GM12878 (cell line): ENCODE measurements at regions not wholly inside any gene's neighbourhood (a gene's known extent, or its start where the extent isn't known, plus 50 kb on each side); places are given as distances from the start of the nearest gene placed in this dataset.

Experiments
- ATAC-seq: fragments of 200-7000 bp; cut with Tn5 transposase; 3 replicates; pipeline ENCODE4 v1.9.1; 2020; ENCODE audit warnings: mild to moderate bottlenecking, moderate library complexity
- BruUV-seq: library from RNA; stranded (reverse); fragments of 400-500 nt; replicated peaks from 2 replicates; lab custom pipeline; 2021; lab: Mats Ljungman, UMichigan
- CTCF ChIA-PET: fragments of 300-600 bp; sonication (Branson Sonifier 250); formaldehyde crosslinking; extraction: SDS; loops from one replicate; lab custom pipeline; 2021; ENCODE audit warnings: inconsistent platforms; lab: Yijun Ruan, JAX
- POLR2A ChIA-PET: fragments of 350-600 bp; formaldehyde crosslinking; extraction: SDS; loops from one replicate; lab custom pipeline; 2021; ENCODE audit warnings: inconsistent platforms; lab: Charles Lee
- RAD21 ChIA-PET: fragments of 300-600 bp; sonication (Branson Sonifier 250); formaldehyde crosslinking; loops from one replicate; lab custom pipeline; 2023; ENCODE audit warnings: antibody characterized with exemption; ENCODE audit not compliant: unreplicated experiment; lab: Charles Lee
- SMC1A ChIA-PET: fragments of 300-600 bp; sonication (Branson Sonifier 250); formaldehyde crosslinking; loops from one replicate; lab custom pipeline; 2023; ENCODE audit not compliant: unreplicated experiment, uncharacterized antibody; lab: Charles Lee
- DNase-seq: peaks from one replicate; pipeline ENCODE4 v3.0.0-alpha.2; 2011; ENCODE audit warnings: low read depth, low spot score
- FAIRE-seq: peaks from 3 replicates; lab custom pipeline; 2011; peaks lifted over from hg19 to GRCh38; lab: Jason Lieb, UNC
- H2AFZ ChIP-seq: 2 replicates; pipeline ENCODE4 v1.6.0; 2011; ENCODE audit warnings: low read depth, low read length, control low read depth; ENCODE audit not compliant: control insufficient read depth
- H3K27ac ChIP-seq: 2 replicates; pipeline ENCODE4 v1.5.1; 2011; ENCODE audit warnings: control low read depth; ENCODE audit not compliant: control insufficient read depth, insufficient read depth
- H3K27me3 ChIP-seq, 2 experiments: replicated peaks in 1 of 2; 2 replicates each; pipeline versions ENCODE4 v1.6.0 to v1.6.1; 2011; ENCODE audit warnings: low read length in 1 of 2; ENCODE audit not compliant: control insufficient read depth in 2 of 2, insufficient read depth in 2 of 2
- H3K36me3 ChIP-seq, 2 experiments: 2 replicates each; pipeline ENCODE4 v1.5.1; 2011; ENCODE audit warnings: low read length in 1 of 2; ENCODE audit not compliant: control insufficient read depth in 2 of 2, insufficient read depth in 2 of 2
- H3K4me1 ChIP-seq: 2 replicates; pipeline ENCODE4 v1.6.1; 2011; ENCODE audit warnings: mild to moderate bottlenecking, low read length, moderate library complexity, mixed read lengths; ENCODE audit not compliant: control insufficient read depth, insufficient read depth
- H3K4me2 ChIP-seq: 2 replicates; pipeline ENCODE4 v1.6.0; 2011; ENCODE audit warnings: control low read depth; ENCODE audit not compliant: control insufficient read depth, insufficient read depth
- H3K4me3 ChIP-seq: fragments of 200-600 bp; sonication (generic); 2 replicates; pipeline ENCODE4 v1.5.1; 2016
- H3K79me2 ChIP-seq: 2 replicates; pipeline ENCODE4 v1.6.0; 2011; ENCODE audit warnings: low read length; ENCODE audit not compliant: control insufficient read depth, insufficient read depth
- H3K9ac ChIP-seq: 2 replicates; pipeline ENCODE4 v1.8.0; 2011; ENCODE audit warnings: low read length, control low read depth, mixed read lengths; ENCODE audit not compliant: control insufficient read depth, insufficient read depth
- H3K9me3 ChIP-seq: replicated peaks from 3 replicates; pipeline ENCODE4 v1.5.1; 2011; ENCODE audit warnings: mild to moderate bottlenecking, low read length; ENCODE audit not compliant: control insufficient read depth, insufficient read depth
- H4K20me1 ChIP-seq: 2 replicates; pipeline ENCODE4 v1.6.0; 2011; ENCODE audit not compliant: control insufficient read depth, insufficient read depth
- EP300 ChIP-seq, 2 experiments: fragments of 150-350 bp in 1 of 2; IDR thresholded peaks; 2 replicates each; pipeline ENCODE4 v1.6.1; 2011 to 2012; ENCODE audit warnings: low read depth in 2 of 2, low read length in 2 of 2, borderline replicate concordance in 1 of 2, improper control_type of control experiment in 1 of 2, inconsistent platforms in 1 of 2; ENCODE audit not compliant: control insufficient read depth in 1 of 2
- HSF1 ChIP-seq: fragments of 150-350 bp; IDR thresholded peaks from 2 replicates; pipeline ENCODE4 v1.6.1; 2014; ENCODE audit warnings: mild to moderate bottlenecking, low read depth, low read length
- NFIC ChIP-seq: IDR thresholded peaks from 2 replicates; pipeline ENCODE4 v1.6.1; 2012; ENCODE audit warnings: low read depth, mild to moderate bottlenecking, inconsistent platforms, low read length, moderate library complexity
- SIN3A ChIP-seq: IDR thresholded peaks from 2 replicates; pipeline ENCODE4 v1.6.1; 2012; ENCODE audit warnings: low read depth, low read length, improper control_type of control experiment
- SMAD5 ChIP-seq: IDR thresholded peaks from 2 replicates; pipeline ENCODE4 v1.6.1; 2016; ENCODE audit warnings: antibody characterized with exemption, low read depth
- TCF12 ChIP-seq: IDR thresholded peaks from 2 replicates; pipeline ENCODE4 v1.6.1; 2011; ENCODE audit warnings: low read depth, mild to moderate bottlenecking, low read length
- ZBED1 ChIP-seq: IDR thresholded peaks from 2 replicates; pipeline ENCODE4 v1.6.1; 2016; ENCODE audit warnings: borderline replicate concordance
- WGBS: methylation state at CpG from one replicate; pipeline ENCODE4 v1.1.6; 2016; ENCODE audit warnings: low lambda C conversion rate; ENCODE audit not compliant: insufficient replicate concordance, insufficient coverage; ENCODE audit errors: missing lambda C conversion rate; 5-methylcytosine and 5-hydroxymethylcytosine counted together
- in situ Hi-C: fragments of 300-500 bp; cut with MboI; formaldehyde crosslinking; loops from 9 replicates; pipeline ENCODE4 v1.14.3; 2018; ENCODE audit warnings: mixed read lengths
- intact Hi-C: fragments of 100-400 bp; cut with micrococcal nuclease; formaldehyde crosslinking; loops from one replicate; pipeline ENCODE4 v1.14.2; 2022; ENCODE audit not compliant: unreplicated experiment

GRCh38 chr14:34072401-34072800 is 121.5 kb upstream of the EGLN3 start (continued):
- no peak for TF ChIP-seq EP300 (IDR thresholded peaks at IDR 0.05; ENCODE audit: borderline replicate concordance in 1 of 2, control insufficient read depth in 1 of 2, low read depth in 2 of 2, low read length in 2 of 2)
- TF ChIP-seq SIN3A: no peak
- no peak for TF ChIP-seq ZBED1
- TF ChIP-seq TCF12: no peak

- no peaks in the 10 kb centered on the region for H3K79me2 ChIP-seq
- POLR2A ChIA-PET: interaction anchor here (0.6 to 1.1 kb wide), 2 partner anchors 9 to 19 kb away, joined by 3 to 4 read pairs; no protein-coding TSS in a partner anchor
- 23% methylated on average over 3 of the region's 3 CpGs for WGBS
- BruUV-seq: no TSS peak
- ATAC-seq: no peak
- no peak overlapping the region for H3K27ac ChIP-seq
- no peak overlapping the region for H3K4me2 ChIP-seq
- SMC1A ChIA-PET: interaction anchor here (0.7 to 2.4 kb wide), 6 partner anchors 9 to 124 kb away, joined by 3 to 7 read pairs (median 4); no protein-coding TSS in a partner anchor
- H4K20me1 ChIP-seq: no peaks in the 10 kb centered on the region
- H2AFZ ChIP-seq: no peak overlapping the region
- no peaks in the 10 kb centered on the region for H3K36me3 ChIP-seq
- in situ Hi-C loops: no loop called here
- no peak overlapping the region for H3K4me3 ChIP-seq
- peaks cover 4% of the 10 kb centered on the region; the same call in 2 of the 3 replicates for H3K9me3 ChIP-seq
- TF ChIP-seq NFIC (no peak), SMAD5 (no peak), HSF1 (no peak)
- TF ChIP-seq, all 136 proteins: peak for 0
- DNase-seq (no peak), FAIRE-seq (no peak)
- ChIA-PET RAD21 (interaction anchor here (0.6 to 1.2 kb wide), 5 partner anchors 10 to 1721 kb away, joined by 3 to 5 read pairs (median 4); no protein-coding TSS in a partner anchor), CTCF (interaction anchor here (0.9 to 1.4 kb wide), 3 partner anchors 11 to 27 kb away, joined by 4 to 6 read pairs (median 6); no protein-coding TSS in a partner anchor)
- no peaks in the 10 kb centered on the region for H3K27me3 ChIP-seq
- H3K9ac ChIP-seq: no peak overlapping the region
- H3K4me1 ChIP-seq: peaks cover 12% of the 10 kb centered on the region
- intact Hi-C loops: no loop called here
Measured at GRCh38 chr14:34070917-34071407, 120.1 kb upstream of the EGLN3 start.
